ENCODE measurements at regions not wholly inside any gene's neighbourhood (a gene's known extent, or its start where the extent isn't known, plus 50 kb on each side); places are given as distances from the start of the nearest gene placed in this dataset.

DNA sequence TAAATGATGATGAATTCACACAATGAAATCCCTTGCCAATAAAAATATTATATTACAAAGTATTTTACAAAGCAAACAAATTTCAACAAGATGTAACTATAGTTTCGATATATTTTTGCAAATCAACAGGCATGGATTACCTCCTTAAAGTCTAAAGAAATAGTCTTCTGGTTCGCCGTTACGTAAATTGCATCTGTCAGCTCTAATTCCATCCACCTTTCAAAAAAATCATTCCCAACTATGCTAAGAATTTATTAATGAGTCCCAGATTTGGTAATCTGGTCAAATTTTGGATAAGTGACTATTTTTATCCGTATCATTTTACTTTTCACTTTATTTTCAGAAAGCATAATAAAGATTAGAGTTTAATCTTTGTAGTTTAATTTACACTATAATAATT is 1984.9 kb downstream of the EFNA5 start:
- no peak overlapping the region for H3K27ac ChIP-seq
- TF ChIP-seq, protein P1, sequence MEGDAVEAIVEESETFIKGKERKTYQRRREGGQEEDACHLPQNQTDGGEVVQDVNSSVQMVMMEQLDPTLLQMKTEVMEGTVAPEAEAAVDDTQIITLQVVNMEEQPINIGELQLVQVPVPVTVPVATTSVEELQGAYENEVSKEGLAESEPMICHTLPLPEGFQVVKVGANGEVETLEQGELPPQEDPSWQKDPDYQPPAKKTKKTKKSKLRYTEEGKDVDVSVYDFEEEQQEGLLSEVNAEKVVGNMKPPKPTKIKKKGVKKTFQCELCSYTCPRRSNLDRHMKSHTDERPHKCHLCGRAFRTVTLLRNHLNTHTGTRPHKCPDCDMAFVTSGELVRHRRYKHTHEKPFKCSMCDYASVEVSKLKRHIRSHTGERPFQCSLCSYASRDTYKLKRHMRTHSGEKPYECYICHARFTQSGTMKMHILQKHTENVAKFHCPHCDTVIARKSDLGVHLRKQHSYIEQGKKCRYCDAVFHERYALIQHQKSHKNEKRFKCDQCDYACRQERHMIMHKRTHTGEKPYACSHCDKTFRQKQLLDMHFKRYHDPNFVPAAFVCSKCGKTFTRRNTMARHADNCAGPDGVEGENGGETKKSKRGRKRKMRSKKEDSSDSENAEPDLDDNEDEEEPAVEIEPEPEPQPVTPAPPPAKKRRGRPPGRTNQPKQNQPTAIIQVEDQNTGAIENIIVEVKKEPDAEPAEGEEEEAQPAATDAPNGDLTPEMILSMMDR (conservative IDR thresholded peaks at IDR 0.05) = no peak
- TF ChIP-seq ZFX (IDR thresholded peaks at IDR 0.05) = no peak

DNA sequence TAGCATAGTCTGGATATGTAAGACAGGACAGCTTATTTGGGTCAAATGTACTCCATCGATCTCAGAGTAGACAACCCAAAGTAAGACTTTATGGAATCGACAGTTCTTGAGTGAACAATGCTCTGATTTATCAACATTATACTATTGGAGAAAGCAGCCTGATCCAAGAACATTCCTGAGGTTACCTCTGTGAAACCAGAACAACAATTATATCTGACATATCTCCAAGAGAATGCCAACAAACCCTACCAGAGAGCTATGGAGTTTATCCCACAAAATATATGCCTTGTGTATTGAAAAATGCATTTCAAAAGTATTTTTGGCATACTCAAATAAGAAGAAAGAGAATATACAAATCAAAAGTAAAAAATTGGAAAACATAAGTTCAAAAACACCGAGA is 1985.9 kb downstream of the EFNA5 start:
- TF ChIP-seq, protein P1 (conservative IDR thresholded peaks at IDR 0.05) = no peak
- no peak for TF ChIP-seq ZFX (IDR thresholded peaks at IDR 0.05)
- H3K27ac ChIP-seq = no peak overlapping the region

DNA sequence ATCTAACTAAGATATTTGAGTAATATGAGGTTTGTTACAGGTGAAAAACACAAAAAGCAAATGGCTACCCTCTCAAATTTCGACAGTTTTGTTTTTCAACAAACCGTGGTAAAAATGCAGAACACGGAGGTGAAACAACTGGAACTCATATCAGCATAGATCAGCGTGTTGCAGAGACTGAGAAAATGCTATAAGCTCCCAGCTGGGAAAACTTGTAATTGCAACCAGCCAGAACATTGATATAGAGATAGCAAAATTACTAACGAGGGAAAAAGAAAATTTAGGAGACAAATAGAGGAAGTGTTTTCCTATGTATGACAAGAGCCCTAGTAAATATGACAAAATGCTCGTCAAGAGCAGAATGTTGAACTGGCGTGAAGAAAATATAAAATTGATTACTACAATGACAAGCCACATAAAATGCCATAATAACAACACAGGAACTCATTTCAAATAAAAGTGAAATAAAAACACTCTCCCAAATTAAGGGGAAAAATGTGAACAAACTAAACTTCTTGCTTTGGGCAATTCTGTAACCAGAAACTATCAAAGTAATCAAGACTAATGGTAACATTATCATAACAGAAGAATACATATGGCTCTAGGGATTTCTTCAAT is 1989.8 kb downstream of the EFNA5 start:
- no peak for TF ChIP-seq ZFX (IDR thresholded peaks at IDR 0.05)
- TF ChIP-seq, protein P1 (conservative IDR thresholded peaks at IDR 0.05) = no peak
- no peak overlapping the region for H3K27ac ChIP-seq

DNA sequence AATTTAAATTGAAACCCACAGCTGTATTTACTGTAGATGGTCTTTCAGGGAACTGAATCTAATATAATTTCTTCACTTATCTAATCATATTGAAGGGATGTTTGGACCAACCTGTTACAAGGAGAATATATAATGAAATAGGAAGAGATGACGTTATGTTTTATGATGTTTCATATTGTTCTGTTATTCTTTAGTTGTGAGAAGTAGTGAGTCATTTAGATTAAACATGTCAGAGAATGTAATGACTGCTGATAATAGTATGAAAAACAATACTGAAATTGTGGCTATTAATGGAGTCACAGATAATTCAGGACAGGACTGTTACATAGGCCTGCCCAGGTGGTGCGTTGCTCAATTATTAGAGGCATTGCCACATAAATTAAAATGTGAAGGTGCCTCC is 1993.4 kb downstream of the EFNA5 start:
- H3K27ac ChIP-seq = no peak overlapping the region
- TF ChIP-seq ZFX (IDR thresholded peaks at IDR 0.05) = no peak
- TF ChIP-seq, protein P1 (conservative IDR thresholded peaks at IDR 0.05) = no peak

DNA sequence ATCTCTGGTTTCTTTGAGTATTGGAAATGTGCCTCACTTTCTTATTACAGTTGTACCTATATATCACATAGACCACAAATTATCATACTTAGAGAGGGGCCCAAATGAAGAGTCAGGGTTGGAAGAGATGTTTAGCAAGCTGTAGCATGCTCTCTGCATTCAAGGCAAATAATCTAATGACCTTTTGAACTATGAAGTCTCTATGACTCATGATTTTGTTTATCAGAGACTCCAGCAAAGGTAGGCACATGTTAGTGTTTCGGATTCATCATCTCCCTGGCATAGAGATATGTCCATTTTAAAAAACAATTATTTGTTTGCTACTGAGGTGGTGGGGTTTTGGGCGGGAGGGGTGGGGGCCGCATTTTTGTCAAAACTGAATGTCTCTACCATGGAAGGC is 2000.1 kb downstream of the EFNA5 start:
- no peak overlapping the region for H3K27ac ChIP-seq
- TF ChIP-seq, protein P1 (conservative IDR thresholded peaks at IDR 0.05) = no peak
- no peak for TF ChIP-seq ZFX (IDR thresholded peaks at IDR 0.05)

DNA sequence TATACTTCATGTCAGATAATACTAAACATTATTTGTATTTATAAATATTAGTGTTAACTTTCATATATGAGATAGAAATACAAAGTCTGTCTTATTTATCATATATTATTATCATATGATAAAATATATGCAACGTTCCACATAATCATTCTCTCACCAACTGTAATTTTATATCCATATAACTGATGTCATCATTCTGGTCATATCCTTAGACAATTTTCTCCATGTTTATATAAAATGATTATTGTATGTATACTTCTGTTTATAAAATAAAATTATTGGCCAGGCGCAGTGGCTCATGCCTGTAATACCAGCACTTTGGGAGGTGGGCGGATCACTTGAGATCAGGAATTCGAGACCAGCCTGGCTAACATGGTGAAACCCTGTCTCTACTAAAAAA is 2007.1 kb downstream of the EFNA5 start:
- TF ChIP-seq, protein P1 (conservative IDR thresholded peaks at IDR 0.05) = no peak
- no peak for TF ChIP-seq ZFX (IDR thresholded peaks at IDR 0.05)

DNA sequence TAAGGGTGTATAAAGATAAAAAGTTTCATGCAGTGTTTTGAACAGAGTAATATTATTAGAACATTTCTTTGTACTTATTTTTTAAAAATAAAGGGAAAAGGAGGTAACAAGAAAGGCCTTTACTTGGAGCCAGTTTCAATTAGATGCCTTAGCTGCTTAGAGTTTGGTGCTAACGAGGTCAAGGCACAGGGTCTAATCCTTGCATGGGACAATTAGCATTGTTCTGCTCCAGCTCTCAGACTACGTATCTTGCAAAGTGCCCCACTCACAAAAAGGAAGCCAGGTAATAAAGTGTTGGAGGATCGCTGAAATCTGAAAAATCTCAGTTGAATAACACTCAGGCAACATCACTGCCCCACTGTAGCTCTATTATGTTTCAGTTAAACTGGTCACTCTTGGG is 2011.3 kb downstream of the EFNA5 start:
- no peak overlapping the region for H3K27ac ChIP-seq
- TF ChIP-seq, protein P1 (conservative IDR thresholded peaks at IDR 0.05) = no peak
- no peak for TF ChIP-seq ZFX (IDR thresholded peaks at IDR 0.05)

More for the DNA sequence above, 2007.1 kb downstream of the EFNA5 start:
- no peak overlapping the region for H3K27ac ChIP-seq
